Embryonic facial prominence (tissue), 1 donor: ENCODE measurements at regions not wholly inside any gene's neighbourhood (a gene's known extent, or its start where the extent isn't known, plus 50 kb on each side); places are given as distances from the start of the nearest gene placed in this dataset.

ENCODE experiments used
- DNase-seq: peaks from one replicate; pipeline ENCODE4 v3.0.0-alpha.2; 2016; ENCODE audit errors: extremely low spot score

DNA sequence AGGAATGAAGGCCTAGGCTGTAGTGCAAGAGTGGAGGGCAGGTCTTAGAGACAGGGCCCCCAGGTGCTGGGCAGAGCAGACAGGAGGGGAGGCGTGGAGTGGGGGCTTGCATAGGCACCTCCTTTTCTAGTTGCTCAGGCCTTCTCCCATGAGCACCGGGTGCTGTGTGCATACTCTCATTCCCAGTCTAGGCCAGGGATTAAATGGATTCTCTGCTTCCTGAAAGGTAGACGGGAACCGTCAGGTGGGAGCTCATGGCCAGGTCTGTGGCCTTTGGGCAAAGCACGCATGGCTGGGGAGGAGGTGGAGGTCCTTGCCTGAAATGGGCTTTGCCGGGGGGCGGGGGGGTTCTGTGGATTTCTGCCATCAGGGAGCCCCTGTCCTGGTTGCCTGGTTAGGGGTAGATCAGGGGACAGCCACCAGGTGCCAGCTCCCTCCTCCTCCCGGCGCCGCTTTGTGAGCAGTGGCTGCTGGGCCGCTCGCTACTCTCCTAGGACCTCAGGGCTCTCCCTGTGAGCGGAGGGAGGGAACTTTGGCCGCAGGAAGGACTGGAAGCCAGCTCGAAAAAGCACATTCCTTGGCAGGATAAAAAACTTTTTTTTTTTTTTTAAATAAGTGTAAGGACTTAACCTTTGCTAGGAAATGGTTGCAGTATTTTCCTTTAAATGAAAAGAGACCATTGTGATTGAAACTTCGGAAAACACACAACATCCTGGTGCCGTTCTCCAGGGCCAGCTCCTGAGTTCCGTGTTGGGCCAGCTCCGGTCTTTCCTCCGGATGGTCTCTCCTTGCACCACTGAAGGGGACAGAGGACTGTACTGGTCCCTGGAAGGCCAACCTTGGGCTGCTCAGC lies 82.8 kb upstream of the HAAO start:
- no peak for DNase-seq

DNA sequence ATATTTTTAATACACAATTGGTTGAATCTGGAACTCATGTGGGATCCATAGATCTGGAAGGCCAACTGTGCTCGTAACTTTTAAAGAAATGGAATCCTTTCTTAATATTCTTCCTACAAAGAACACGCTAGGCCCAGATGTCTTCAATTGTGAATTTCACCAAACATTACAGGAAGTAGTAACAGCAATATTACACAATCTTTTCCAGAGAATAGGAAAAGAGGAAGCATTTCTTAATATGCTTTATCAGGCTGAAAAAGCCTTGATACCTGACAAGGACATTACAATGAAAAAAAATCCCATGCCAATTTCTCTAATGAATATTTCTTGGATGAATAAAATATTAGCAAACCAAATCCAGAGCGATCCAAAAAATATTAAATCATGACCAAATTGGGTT lies 80.3 kb upstream of the HAAO start:
- DNase-seq = no peak

DNA sequence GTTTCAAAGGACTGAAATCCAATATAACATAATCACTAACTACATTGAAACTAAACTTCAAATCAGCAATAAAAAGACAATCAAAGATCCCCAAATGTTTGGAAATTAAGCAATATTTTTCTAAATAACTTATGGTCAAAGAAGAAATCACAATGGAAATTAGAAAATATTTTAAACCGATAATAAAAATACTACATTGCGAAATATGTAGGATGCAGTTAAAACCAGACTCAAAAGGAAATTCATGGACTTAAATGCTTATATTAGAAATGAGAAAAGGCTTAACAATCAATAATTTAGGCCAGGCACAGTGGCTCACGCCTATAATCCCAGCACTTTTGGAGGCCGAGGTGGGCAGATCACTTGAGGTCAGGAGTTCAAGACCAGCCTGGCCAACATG lies 79.0 kb upstream of the HAAO start:
- no peak for DNase-seq

DNA sequence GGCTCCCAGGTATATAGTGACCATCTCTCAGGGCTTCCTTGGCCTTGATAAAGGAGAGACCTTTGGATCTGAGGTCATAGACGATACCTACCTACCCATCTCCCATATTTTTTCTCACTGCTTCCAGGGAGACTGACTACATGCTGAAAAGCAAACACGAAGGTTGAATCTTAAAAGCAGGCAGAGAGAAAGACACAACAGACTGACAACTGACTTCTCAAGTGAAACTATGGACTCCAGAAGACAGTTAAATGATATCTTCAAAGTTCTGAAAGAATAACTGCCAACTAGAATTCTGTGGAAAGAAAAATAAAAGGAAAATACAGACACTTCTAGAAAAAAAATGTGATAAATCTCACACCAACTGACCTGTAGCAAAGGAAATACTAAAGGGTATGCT lies 76.5 kb upstream of the HAAO start:
- DNase-seq = no peak

DNA sequence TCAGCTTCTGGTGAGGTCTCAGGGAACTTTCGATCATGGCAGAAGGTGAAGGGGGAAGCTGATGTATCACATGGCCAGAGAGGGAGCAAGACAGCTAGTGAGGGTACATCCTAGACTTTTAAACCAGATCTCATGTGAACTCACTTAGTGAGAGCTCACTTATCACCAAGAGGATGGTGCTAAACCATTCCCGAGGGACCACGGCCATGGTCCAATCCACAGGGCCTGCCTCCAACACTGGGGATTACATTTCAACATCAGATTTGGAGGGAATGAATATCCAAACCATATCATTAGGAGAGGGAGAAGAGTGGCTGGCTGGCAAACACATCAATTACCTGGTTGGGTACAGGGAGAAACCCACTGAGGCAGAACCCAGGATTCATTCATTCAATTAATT lies 75.7 kb upstream of the HAAO start:
- no peak for DNase-seq

DNA sequence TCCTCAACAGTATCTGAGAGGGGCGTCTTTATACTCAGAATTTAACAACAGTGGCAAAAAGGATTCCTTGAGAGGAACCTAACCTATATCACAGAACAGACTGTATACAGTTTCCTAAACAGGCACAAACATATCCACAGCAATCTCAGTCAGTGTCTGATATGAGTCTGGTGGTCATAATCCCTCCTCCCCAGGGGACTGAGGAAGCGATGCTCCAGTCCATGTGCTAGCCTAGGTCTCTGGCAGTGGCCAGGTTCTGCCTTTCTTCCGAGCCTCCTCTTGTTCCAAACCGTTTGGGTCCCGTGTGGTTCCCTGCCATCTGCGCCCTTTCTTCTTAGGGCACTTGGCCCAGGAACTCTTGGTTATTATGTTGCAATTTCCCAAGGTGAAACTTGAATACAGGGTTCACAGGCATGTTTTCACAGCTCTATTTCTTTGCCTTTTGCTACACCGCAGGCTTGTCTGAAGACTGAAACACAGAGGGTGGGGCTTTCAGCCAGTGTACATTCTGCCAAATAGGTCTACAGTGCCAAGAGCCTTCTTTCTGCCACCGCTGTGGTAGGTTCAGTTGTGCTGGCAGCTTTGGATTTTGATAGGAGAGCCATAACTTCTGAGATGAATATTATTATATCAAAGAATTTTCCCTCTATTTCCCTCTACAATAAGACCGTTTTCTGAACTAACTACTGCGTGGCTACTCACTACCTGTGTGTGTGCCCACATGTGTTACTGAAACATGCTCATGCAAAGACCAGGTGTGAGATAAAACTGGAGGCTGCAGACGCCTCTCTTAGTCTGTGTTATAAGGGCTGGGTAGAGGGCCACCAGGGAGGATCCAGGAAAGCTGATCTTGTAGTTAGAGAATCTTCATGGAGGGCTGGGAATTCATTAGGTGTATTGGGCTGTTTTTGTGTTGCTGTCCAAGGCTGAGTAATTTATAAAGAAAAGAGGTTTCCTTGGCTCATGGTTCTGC lies 75.0 kb upstream of the HAAO start:
- no peak for DNase-seq

DNA sequence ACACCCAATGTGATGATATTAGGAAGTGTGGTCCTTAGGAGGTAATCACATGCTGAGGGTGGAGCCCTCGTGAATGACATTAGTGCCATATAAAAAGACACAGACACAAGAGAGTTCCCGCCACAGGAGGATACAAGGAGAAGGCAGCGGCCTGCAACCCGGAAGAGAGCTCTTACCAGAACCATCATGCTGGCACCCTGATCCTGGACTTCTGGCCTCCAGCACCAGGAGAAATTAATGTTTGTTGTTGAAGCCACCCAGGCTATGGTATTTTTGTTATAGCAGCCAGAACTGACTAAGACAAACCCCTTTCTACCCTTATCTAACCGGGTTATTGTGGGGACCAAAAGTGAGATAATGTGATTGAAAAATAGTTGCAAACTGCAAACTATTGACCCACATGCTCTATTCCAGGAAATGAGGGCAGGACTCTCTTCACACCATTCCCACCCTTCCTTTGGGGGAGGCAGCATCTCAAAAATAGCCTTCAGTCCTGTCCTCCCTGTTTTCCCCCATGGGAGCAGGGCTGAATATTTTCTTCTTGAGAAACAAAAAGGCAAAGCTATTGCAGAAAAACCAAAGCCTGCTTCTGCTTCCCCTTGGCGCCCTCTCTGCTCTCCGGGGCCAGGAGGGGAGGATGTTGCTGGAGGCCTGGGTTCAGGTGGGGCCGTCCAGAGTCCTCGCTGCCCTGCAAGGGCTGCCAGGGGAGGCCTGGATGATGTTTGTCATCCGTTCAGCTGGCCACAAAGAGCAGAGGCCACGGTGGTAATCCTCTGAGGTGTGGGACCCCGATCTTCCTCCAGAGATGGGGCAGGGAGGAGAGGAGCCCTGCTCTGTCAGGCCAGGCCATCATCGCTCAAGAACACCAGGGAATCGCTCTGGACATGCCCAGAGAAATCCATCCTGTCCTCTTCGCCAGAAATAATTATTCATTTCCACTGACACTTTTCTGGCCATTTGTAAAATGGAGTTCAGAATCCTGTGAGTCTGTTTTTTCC lies 73.8 kb upstream of the HAAO start:
- no peak for DNase-seq

DNA sequence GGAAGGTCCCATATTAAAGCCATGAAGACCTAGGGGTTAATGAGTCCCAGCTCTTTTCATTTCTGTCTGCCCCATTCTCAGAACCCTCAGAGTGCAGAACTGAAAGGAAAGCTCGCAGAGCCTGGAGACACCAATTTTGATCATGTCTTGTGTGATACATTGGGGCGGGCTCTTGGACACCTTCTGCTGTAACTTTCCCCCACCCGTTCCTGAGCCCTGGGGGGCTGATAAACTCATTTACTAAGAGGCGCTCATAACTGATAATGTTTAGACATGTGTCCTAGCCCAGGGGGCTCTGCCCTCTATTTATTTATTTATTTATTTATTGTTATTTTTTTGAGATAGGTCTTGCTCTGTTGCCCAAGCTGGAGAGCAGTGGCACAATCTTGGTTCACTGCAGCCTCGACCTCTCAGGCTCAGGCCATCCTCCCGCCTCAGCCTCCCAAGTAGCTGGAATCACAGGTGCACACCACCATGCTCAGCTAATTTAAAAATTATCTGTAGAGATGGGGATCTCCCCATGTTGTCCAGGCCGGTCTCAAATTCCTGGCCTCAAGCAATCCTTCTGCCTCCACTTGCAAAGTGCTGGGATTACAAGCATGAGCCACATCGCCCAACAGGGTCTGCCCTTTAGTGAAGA lies 72.4 kb upstream of the HAAO start:
- DNase-seq = no peak

DNA sequence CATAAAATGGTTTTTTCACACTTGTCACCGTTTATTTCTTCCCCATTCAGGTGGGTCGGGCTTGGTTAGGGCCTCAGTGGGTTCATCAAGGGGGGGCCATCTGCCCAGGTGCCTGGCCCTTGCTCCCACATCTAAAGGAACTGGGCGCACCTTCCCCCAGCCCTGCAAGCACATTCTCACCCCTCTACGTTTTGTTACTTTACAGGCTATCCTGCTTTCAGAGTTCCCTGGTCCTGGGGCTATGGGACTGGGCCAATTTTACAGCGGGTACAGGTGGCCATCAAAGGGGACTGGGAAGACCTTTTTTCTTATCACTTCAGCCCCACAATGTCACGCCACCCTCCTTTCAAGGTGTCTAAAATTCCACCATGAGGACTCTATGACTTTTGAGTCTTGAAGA lies 71.8 kb upstream of the HAAO start:
- DNase-seq = no peak

DNA sequence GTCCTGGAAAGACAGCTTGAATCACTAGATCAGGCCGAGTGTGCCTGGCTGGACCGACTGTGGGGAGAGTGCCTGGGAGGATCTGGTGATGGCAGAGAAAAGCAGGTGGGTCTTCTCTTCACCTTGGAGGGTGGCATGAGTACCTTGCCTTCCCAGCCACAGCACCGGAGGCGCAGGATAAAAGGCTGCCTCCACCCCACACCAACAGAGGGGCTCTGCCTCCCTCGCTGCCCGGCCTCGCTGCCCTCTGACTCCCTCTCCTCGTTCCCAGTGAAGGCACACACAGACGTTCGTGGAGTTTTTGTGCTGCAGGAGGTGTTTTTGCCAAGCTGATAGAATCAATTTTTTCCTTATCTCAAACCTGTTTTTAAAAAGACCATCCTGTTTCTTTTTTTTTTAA lies 71.4 kb upstream of the HAAO start:
- DNase-seq = no peak

DNA sequence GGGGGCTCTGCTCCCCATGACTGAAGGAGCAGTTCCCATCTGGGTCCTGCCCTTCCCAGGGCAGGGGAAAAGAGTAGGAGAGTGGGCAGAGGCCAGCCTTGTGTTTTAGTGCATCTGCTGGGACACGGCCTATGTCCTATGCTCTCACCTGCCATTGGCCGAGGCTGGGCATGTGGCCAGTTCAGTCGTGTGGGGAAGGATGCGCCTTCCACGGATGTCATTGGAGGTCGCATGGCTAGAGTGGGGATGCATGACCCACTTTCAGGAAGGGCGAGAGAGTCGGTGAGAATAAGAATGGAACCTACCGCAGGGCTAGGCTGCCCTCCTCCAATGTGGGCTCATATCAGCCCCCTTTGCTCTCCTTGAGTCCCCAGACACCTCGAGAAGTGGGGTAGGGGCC lies 70.9 kb upstream of the HAAO start:
- DNase-seq = no peak

DNA sequence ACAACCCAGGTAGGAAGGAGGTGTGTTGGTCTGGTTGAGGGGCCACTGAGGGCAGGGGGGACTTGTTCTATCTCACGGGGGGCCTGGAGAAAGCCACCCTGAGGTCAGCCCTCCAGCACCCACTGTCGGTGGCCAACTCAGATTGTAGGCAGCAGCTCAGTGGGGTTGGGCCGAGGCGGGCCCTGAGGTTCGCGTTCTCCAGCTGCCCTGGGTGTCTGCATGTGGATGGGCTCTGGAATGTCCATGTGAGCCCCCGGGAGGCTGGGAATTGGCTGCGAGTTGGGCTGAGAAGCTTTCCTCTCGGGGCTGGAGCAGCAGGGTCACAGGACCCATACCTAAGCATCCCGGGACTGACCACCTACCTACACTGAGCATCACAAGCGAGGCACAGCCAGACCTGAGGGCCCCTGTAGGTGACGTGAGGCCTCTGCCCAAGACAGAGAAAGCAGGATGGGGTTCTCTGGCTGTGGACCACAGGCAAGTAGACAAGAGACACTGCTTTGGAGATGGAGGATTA lies 70.3 kb upstream of the HAAO start:
- no peak for DNase-seq

DNA sequence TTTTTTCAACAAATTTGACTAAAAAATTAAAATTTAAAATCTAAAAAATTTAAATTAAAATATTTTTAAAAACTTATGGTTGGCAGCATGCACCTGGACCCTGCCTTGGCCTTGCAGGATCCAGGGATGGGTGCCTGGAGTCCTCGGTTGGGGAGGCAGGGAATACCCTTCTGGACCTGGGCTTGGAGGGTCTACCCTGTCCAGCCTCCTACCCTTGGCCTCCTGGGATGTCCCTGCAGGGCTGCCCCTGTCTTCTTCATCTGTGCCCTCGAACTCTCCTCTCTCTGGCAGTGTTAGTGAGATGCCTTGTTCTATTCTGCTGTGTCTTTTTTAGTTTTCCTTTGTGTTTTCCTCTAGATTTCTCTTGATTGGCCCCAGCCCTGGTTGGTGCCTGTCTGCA lies 68.9 kb upstream of the HAAO start:
- DNase-seq = no peak

DNA sequence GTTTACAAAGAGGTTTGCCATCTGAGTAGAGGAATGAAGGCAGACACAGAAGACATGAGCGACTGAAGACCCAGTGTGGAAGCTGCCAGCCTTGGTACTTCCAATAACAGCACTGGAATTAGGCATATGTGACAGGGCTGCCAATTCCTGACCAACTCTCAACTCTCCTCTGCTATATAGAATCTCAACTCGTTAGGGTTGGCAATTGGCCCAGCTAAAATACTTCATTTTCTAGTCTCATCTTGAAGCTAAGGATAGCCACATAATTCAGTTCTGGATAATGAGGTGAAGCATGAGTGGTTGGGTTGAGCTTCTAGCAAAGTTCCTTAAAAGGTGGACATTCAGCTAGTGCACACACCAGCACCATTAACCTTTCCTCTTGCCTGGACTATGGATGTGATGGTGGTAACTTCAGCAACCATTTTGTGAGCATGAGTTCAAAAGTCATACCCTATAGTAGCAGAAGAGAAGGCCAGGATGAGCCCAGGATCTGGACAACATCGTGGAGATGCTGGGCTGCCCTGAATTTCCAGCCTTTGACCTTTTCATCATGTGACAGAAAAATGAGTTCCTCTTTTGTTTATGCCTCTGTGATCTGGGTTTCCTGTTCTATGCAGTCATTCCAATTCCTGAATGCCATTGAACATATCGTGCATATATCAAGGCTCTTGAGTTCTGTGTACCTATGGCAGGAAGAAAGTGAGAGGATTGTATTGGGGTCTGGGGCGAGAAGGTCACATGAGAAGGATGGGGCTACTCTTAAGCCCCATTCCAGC lies 68.1 kb upstream of the HAAO start:
- DNase-seq = no peak

DNA sequence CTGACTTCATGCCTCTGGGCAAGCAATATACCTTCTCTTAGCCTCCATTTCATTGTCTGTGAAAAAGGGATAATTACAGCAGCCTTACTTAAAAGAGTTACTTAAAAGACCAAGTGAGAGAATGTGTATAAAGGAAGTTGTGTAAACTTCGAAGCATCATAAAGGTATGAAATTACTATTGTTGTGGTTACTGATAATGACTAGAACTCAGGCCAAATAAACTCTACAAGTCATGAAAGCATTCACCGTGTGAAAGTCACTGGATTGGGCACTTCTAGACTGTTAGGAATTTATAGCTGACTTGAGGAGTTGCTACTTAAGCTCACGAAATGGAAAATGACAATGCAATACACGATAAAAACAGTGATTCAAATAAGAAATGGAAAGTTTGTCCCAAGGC lies 67.4 kb upstream of the HAAO start:
- DNase-seq = no peak

DNA sequence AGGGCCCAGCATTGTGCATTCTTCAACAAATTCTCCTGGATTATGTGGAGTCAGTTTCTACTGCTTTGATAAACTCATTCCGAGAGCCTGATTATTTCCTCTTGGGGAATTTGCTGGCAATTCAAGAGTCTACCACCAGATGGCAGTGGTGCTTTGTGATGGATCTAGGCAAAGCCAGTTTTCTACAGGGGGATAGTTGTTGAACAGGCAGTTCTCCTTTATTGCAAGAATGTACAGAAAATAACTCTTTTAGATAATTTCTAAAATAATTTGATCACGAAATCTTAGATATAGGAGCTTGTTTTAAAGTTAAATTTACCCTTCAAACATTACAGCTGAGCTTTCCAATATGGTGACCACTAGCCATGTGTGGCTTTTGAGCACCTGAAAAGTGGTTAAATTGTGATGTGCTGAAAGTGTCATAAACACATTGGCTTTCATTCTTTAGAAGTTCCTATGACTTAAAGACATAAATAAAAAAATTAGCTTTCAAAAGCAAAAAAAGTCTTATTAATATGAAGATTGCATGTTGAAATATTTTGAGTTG lies 66.7 kb upstream of the HAAO start:
- DNase-seq = peak; percentile 67

DNA sequence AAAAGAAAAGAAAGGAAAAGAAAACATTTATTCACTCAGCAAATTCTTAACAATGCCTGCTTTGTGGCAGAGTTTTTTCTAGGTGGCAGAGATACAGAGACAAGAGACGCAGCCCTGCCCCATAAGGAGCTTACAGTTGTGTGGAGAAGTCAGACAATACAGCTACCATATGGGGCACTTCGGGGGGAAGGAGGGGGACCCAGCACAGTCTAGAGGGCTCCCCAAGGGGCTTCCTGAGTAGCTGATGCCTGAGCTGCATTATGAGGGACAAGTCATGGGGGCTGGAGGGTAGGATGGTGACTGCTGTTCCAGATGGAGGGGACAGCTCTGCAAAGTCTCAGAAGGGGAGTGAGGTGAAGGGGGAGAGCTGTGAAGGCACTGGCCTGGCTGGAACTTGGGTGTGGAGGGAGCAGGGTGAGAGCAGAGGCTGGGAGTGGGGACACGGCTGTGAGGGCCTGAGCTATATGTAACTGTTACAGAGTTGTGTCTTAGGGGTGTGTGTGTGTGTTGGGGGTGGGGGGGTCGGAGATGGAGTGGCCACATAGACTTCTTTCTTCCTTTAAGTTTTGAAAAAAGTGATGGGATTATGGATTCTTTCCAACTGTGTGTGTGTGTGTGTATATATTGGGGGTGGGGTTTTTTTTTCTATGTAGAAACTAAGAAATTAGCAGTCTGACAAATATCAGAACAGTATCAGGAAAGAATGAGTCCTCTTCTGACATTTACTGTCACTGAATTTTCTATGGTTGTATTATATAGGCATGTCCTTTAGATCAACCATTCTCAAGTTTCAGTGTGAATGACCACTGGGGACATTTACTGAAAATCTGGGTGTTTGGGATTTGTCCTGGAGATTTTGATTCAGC lies 66.0 kb upstream of the HAAO start:
- DNase-seq = no peak

DNA sequence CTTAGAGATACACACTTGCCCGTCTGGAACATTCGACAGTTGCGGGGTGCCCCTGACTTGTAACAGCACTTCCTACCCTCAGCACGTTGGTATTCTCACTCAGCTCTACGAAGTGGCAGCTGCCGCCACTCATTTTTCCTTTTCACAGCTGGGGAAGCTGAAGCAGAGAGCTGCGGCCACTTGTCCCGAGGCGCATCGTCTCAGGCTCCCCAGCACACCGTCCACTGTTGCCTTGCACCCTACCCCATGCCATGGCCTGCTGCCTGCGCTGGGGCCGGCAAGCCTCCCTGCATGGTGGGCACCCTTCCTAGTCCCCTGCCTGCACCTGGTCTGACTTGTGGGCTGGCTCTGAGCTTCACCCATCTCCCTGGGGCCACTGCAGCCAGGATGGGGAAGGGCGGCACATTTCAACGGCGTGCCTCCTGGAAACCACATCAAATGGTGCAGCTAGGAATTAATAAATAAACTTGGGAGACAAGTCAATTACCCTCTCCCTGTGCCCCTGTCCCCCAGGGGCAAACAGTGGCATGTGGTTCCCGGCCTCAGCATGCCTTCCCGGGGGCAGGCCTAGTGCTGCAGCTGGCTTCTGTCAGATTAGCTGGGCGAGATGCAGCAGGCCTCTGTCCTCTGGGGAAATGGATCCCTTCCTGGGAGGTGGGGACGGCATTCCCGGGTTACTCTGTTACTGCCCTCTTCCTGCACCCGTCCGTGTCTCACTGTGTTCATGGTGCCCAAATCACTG lies 64.7 kb upstream of the HAAO start:
- no peak for DNase-seq
